Upper lobe of left lung (tissue), 4 donors: ENCODE measurements at regions not wholly inside any gene's neighbourhood (a gene's known extent, or its start where the extent isn't known, plus 50 kb on each side); places are given as distances from the start of the nearest gene placed in this dataset.

ENCODE experiments used
- CTCF ChIP-seq, 6 experiments: fragments of 450-650 bp in 4 of 6; fragments of 200-600 bp in 2 of 6; sonication (generic) in 2 of 6; IDR thresholded peaks; one replicate each; pipeline ENCODE4 v1.5.1; 2016 to 2019; ENCODE audit warnings: antibody characterized with exemption in 6 of 6
- EP300 ChIP-seq, 4 donors: sonication (generic); formaldehyde crosslinking; IDR thresholded peaks; one replicate each; pipeline ENCODE4 v1.5.1; 2017; ENCODE audit warnings: antibody characterized with exemption in 4 of 4, control low read depth in 2 of 4

- TF ChIP-seq CTCF (IDR thresholded peaks at IDR 0.05), result no peak
- no peak for TF ChIP-seq EP300 (IDR thresholded peaks at IDR 0.05)
Measured at GRCh38 chr2:76385943-76386342, 675.2 kb upstream of the GCFC2 start.
